ENCODE measurements at regions not wholly inside any gene's neighbourhood (a gene's known extent, or its start where the extent isn't known, plus 50 kb on each side); places are given as distances from the start of the nearest gene placed in this dataset.

- DNase-seq = no peak
Observed at GRCh38 chr9:134590240-134591081, 51.1 kb upstream of the COL5A1 start.

- no peak for DNase-seq
Observed at GRCh38 chr9:134591082-134591571, 50.5 kb upstream of the COL5A1 start.

GRCh38 chr9:134591573-134591981 is 50.0 kb upstream of the COL5A1 start:
- DNase-seq = no peak

Measured in hindlimb muscle (tissue), 1 donor.